BJ (cell line): ENCODE measurements at regions not wholly inside any gene's neighbourhood (a gene's known extent, or its start where the extent isn't known, plus 50 kb on each side); places are given as distances from the start of the nearest gene placed in this dataset.

Experiments
- CTCF ChIA-PET: fragments of 350-600 bp; formaldehyde crosslinking; extraction: SDS; loops from one replicate; lab custom pipeline; 2021; ENCODE audit warnings: antibody characterized with exemption, inconsistent platforms; lab: Yijun Ruan, JAX
- POLR2A ChIA-PET: fragments of 300-600 bp; sonication (Branson Sonifier 250); formaldehyde crosslinking; extraction: SDS; loops from one replicate; lab custom pipeline; 2021; ENCODE audit warnings: antibody characterized with exemption; lab: Charles Lee
- DNase-seq: peaks from one replicate; pipeline ENCODE4 v3.0.0-alpha.2; 2011; ENCODE audit warnings: low read depth
- H3K27me3 ChIP-seq: 2 replicates; pipeline ENCODE4 v1.6.0; 2011; ENCODE audit warnings: low read length; ENCODE audit not compliant: control insufficient read depth, insufficient read depth
- H3K36me3 ChIP-seq: 2 replicates; pipeline ENCODE4 v1.5.1; 2011; ENCODE audit warnings: low read length; ENCODE audit not compliant: control insufficient read depth, insufficient read depth
- H3K4me3 ChIP-seq: 2 replicates; pipeline ENCODE4 v1.5.1; 2011; ENCODE audit warnings: low read depth, mild to moderate bottlenecking, control low read depth, low read length
- TF ChIP-seq, protein P1 (sequence below): IDR thresholded peaks from 2 replicates; pipeline ENCODE4 v1.5.1; 2011; ENCODE audit warnings: low read depth, mild to moderate bottlenecking, control low read depth, inconsistent platforms, low read length, moderate library complexity; ENCODE audit not compliant: insufficient read depth

DNA sequence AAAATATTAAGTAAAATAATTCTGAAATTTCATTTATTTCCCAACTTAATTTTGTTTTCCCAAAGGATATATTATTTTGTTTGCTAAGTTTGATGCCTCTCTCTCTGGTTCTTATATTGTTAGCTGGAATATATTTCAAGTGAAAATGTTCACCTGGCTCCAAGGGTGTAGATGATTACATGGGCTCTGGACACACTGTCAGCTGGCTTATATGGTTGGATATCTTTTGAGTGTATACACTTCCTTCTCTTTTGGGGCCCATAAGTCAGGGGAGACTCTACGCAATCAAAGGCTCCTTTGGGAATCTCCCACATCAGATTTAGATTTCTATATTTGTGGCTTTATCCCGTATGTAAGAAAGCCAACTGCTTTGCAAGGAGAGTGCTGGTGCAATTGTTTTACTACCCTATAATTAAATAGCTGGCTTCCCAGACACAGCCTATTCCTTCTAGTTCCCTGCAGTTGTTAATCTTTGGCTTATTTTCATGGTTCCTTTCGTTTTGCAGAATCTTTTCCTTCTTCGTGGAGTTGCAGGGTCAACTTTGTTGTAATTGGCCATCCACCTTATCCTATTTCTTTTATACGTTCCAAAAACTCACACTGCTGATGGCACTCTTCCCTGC is 225.7 kb downstream of the DPH6 start:
- Histone ChIP-seq H3K4me3 (no peak overlapping the region), H3K27me3 (no peaks in the 10 kb centered on the region), H3K36me3 (no peaks in the 10 kb centered on the region)
- CTCF ChIA-PET = interaction anchor here (0.7 to 0.8 kb wide), 2 partner anchors 11 to 13 kb away, joined by 3 read pairs; no protein-coding TSS in a partner anchor
- POLR2A ChIA-PET = no interaction called here
- DNase-seq = no peak
- TF ChIP-seq, protein P1, sequence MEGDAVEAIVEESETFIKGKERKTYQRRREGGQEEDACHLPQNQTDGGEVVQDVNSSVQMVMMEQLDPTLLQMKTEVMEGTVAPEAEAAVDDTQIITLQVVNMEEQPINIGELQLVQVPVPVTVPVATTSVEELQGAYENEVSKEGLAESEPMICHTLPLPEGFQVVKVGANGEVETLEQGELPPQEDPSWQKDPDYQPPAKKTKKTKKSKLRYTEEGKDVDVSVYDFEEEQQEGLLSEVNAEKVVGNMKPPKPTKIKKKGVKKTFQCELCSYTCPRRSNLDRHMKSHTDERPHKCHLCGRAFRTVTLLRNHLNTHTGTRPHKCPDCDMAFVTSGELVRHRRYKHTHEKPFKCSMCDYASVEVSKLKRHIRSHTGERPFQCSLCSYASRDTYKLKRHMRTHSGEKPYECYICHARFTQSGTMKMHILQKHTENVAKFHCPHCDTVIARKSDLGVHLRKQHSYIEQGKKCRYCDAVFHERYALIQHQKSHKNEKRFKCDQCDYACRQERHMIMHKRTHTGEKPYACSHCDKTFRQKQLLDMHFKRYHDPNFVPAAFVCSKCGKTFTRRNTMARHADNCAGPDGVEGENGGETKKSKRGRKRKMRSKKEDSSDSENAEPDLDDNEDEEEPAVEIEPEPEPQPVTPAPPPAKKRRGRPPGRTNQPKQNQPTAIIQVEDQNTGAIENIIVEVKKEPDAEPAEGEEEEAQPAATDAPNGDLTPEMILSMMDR = no peak

GRCh38 chr15:35319354-35319753 is 226.6 kb downstream of the DPH6 start:
- Histone ChIP-seq H3K27me3 (no peaks in the 10 kb centered on the region), H3K4me3 (no peak overlapping the region), H3K36me3 (no peaks in the 10 kb centered on the region)
- no peak for DNase-seq
- ChIA-PET POLR2A (no interaction called here), CTCF (interaction anchor here (1.0 kb wide), 1 partner anchor 10 kb away, joined by 5 read pairs; no protein-coding TSS in a partner anchor)
- TF ChIP-seq, protein P1 = no peak

GRCh38 chr15:35317217-35317616 is 228.7 kb downstream of the DPH6 start:
- DNase-seq = no peak
- POLR2A ChIA-PET = no interaction called here
- Histone ChIP-seq H3K4me3 (no peak overlapping the region), H3K27me3 (no peaks in the 10 kb centered on the region), H3K36me3 (no peaks in the 10 kb centered on the region)
- TF ChIP-seq, protein P1 = no peak
- CTCF ChIA-PET = no interaction called here

- Histone ChIP-seq H3K4me3 (no peak overlapping the region), H3K36me3 (no peaks in the 10 kb centered on the region), H3K27me3 (no peaks in the 10 kb centered on the region)
- ChIA-PET POLR2A (no interaction called here), CTCF (interaction anchor here (0.7 kb wide), 2 partner anchors 17 to 132 kb away, joined by 3 read pairs; no protein-coding TSS in a partner anchor)
- no peak for DNase-seq
- TF ChIP-seq, protein P1 = no peak
Measured at GRCh38 chr15:35312344-35312743, 227.2 kb upstream of the NANOGP8 start.

DNA sequence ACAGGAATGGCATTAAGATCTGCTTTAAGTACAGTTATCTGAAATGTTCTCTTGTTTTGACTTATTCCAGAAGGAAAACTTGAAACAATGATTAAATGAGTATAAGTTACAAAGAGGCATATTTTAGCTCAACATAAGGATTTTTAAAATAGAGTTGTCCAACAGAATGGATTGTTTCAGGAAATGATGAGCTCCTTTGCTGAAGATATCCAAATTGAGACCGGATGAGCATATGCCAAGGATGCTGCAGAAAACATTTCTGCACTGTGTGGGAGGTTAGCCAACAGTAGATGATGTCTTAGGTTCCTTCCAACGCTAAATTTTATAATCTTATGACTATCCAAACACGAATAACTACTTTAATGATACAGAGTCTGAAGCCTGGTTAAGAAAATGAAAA is 226.5 kb upstream of the NANOGP8 start:
- DNase-seq = no peak
- TF ChIP-seq, protein P1 = no peak
- H3K36me3 ChIP-seq = no peaks in the 10 kb centered on the region
- H3K4me3 ChIP-seq = no peak overlapping the region
- ChIA-PET CTCF (interaction anchor here (0.7 kb wide), 1 partner anchor 18 kb away, joined by 3 read pairs; no protein-coding TSS in a partner anchor), POLR2A (no interaction called here)
- no peaks in the 10 kb centered on the region for H3K27me3 ChIP-seq
